Nephron (organoid): ENCODE measurements at regions not wholly inside any gene's neighbourhood (a gene's known extent, or its start where the extent isn't known, plus 50 kb on each side); places are given as distances from the start of the nearest gene placed in this dataset.

Source experiments
- H3K27ac Mint-ChIP-seq, 3 experiments: 2 replicates each; pipeline ENCODE4 v1.8.0; 2020; ENCODE audit warnings: mixed read lengths in 3 of 3, mild to moderate bottlenecking in 2 of 3, moderate library complexity in 1 of 3
- H3K27me3 Mint-ChIP-seq: 2 replicates; pipeline ENCODE4 v1.8.0; 2021; ENCODE audit warnings: low read depth, mild to moderate bottlenecking, moderate library complexity, mixed read lengths
- H3K36me3 Mint-ChIP-seq: 2 replicates; pipeline ENCODE4 v1.8.0; 2020; ENCODE audit warnings: low read depth, mixed read lengths
- H3K4me1 Mint-ChIP-seq: 2 replicates; pipeline ENCODE4 v1.8.0; 2020; ENCODE audit warnings: mixed read lengths
- H3K4me3 Mint-ChIP-seq, 3 experiments: 2 replicates each; pipeline ENCODE4 v1.8.0; 2020; ENCODE audit warnings: mild to moderate bottlenecking in 3 of 3, mixed read lengths in 3 of 3, moderate library complexity in 2 of 3
- H3K9me3 Mint-ChIP-seq: 2 replicates; pipeline ENCODE4 v1.8.0; 2020; ENCODE audit warnings: mixed read lengths
- CTCF ChIP-seq, 3 experiments: fragments of 200-600 bp; sonication (generic); IDR thresholded peaks; one replicate each; pipeline ENCODE4 v1.5.0; 2021; ENCODE audit warnings: antibody characterized with exemption in 3 of 3; ENCODE audit not compliant: unreplicated experiment in 3 of 3

DNA sequence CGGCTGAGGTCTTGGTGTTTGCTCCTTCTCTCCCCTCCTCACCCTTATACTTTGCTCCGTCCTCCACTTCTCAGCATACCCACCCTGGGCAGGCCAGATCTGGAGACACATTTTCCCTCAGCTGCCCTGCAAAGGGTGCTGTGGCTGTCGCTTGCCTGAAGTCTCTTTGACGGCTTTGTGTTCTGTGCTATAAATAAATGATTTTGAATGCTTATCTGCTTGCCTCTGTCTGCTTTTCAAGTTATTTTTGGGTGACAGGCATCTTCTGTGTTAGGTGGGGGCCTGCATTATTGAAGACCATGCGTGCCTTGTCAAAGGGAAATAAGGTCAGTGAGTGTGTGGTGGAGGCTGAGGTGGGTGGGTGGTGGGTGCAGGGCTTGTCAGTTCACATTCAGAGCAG is 66.9 kb upstream of the KCND3 start:
- TF ChIP-seq CTCF (IDR thresholded peaks at IDR 0.05; ENCODE audit: unreplicated experiment in 3 of 3), result no peak
- H3K4me1 Mint-ChIP-seq, result peaks cover 19% of the 10 kb centered on the region
- no peaks in the 10 kb centered on the region for H3K36me3 Mint-ChIP-seq
- no peaks in the 10 kb centered on the region for H3K9me3 Mint-ChIP-seq
- peak overlapping the region in 1 of 3 experiments; percentile 3 for H3K27ac Mint-ChIP-seq
- H3K4me3 Mint-ChIP-seq, result peak overlapping the region in 1 of 3 experiments; percentile 25
- H3K27me3 Mint-ChIP-seq, result peaks cover 3% of the 10 kb centered on the region

- Mint-ChIP-seq H3K27me3 (peaks cover 1% of the 10 kb centered on the region), H3K27ac (no peak overlapping the region), H3K36me3 (no peaks in the 10 kb centered on the region), H3K4me3 (no peak overlapping the region), H3K4me1 (peaks cover 19% of the 10 kb centered on the region), H3K9me3 (no peaks in the 10 kb centered on the region)
- no peak for TF ChIP-seq CTCF (IDR thresholded peaks at IDR 0.05; ENCODE audit: unreplicated experiment in 3 of 3)
These were observed 68.3 kb upstream of the KCND3 start for GRCh38 chr1:112057736-112058135.

DNA sequence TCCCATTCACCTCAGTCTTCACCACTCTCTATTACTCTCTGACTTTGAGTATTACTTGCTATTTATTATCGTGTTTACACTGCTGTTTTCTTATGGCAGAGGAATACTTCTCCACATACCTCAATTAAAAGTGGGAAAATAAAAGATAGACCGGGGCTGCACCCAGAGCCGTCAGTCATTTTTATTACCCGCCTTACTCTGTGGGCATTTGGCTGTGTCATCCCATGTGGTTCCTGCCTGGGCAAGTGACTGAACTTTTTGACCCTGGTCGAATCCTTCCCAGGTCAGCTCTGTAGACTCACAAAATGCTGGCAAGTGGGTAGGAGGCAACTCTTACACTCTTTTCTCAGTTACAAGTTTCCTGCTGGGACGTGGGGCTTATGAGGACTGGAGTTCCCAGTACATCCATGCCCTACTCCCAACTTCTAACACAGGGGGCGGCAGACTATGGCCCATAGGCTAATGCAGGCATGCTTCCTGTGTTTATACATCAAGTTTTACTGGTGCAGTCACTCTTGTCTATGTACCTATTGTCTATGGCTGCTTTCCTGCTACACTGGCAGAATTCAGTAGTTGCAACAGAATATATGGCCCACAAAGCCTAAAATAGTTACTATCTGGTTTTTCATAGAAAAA is 69.5 kb upstream of the KCND3 start:
- TF ChIP-seq CTCF (IDR thresholded peaks at IDR 0.05; ENCODE audit: unreplicated experiment in 3 of 3), result no peak
- peaks cover 19% of the 10 kb centered on the region for H3K4me1 Mint-ChIP-seq
- no peaks in the 10 kb centered on the region for H3K9me3 Mint-ChIP-seq
- no peak overlapping the region for H3K4me3 Mint-ChIP-seq
- no peaks in the 10 kb centered on the region for H3K36me3 Mint-ChIP-seq
- H3K27me3 Mint-ChIP-seq, result no peaks in the 10 kb centered on the region
- no peak overlapping the region for H3K27ac Mint-ChIP-seq

DNA sequence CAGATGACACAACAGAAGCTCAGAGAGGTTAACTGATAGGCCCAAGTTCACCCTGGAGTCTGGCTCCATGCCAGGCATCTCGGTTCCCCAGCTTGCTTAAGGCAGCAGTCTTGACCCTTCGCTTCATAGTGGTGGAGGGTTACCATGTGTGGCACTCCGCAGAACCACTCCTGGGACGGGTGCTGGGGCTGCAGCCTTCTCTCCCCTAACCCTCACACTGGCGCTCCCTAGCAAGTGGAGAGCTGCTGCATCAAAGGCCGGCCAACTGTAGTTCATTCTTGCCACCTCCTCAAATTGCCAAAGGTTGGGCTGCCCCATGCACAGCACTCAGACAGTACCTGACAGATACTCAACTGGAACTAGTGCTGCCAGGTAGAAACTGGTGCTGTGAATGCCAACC is 70.2 kb upstream of the KCND3 start:
- H3K4me3 Mint-ChIP-seq, result no peak overlapping the region
- TF ChIP-seq CTCF (IDR thresholded peaks at IDR 0.05; ENCODE audit: unreplicated experiment in 3 of 3), result no peak
- peaks cover 18% of the 10 kb centered on the region for H3K4me1 Mint-ChIP-seq
- no peaks in the 10 kb centered on the region for H3K36me3 Mint-ChIP-seq
- no peak overlapping the region for H3K27ac Mint-ChIP-seq
- no peaks in the 10 kb centered on the region for H3K9me3 Mint-ChIP-seq
- H3K27me3 Mint-ChIP-seq, result no peaks in the 10 kb centered on the region

- Mint-ChIP-seq H3K36me3 (no peaks in the 10 kb centered on the region), H3K4me1 (peaks cover 15% of the 10 kb centered on the region), H3K27ac (no peak overlapping the region), H3K9me3 (no peaks in the 10 kb centered on the region), H3K4me3 (no peak overlapping the region), H3K27me3 (no peaks in the 10 kb centered on the region)
- no peak for TF ChIP-seq CTCF (IDR thresholded peaks at IDR 0.05; ENCODE audit: unreplicated experiment in 3 of 3)
These were observed 70.8 kb upstream of the KCND3 start for GRCh38 chr1:112060261-112060660.

- Mint-ChIP-seq H3K4me3 (no peak overlapping the region), H3K4me1 (peaks cover 14% of the 10 kb centered on the region), H3K27me3 (no peaks in the 10 kb centered on the region), H3K27ac (no peak overlapping the region), H3K9me3 (no peaks in the 10 kb centered on the region), H3K36me3 (no peaks in the 10 kb centered on the region)
- no peak for TF ChIP-seq CTCF (IDR thresholded peaks at IDR 0.05; ENCODE audit: unreplicated experiment in 3 of 3)
These were observed 71.6 kb upstream of the KCND3 start for GRCh38 chr1:112061056-112061455.
